GM21381 (cell line): ENCODE measurements at regions not wholly inside any gene's neighbourhood (a gene's known extent, or its start where the extent isn't known, plus 50 kb on each side); places are given as distances from the start of the nearest gene placed in this dataset.
A peak's percentile ranks its signal among the peaks of the same experiment; 100 is the strongest.

Experiments used
- ATAC-seq: cut with Tn5 transposase; IDR thresholded peaks from one replicate; pipeline ENCODE4 v1.9.1; 2021; ENCODE audit warnings: mild to moderate bottlenecking, moderate library complexity; ENCODE audit not compliant: unreplicated experiment

DNA sequence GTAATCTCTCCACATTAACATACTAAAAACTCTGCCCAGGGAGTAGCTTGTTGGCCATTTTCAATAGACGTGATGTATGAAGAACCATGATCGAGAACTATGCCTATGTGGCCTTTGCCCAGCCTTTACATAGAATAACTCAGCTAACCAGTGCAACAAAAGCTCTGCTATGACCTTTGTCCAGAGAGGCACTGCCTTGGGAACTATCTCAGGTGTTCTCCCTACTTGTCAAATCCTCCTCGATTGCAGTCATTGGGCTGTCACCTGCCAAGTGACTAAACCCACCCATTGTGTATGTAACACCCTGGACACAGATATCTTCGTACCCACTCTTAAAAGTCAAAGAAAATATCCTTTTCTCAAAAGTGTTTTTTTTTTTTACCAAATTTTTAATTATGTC, 610.3 kb upstream of the GALNTL6 start:
- ATAC-seq, result no peak

DNA sequence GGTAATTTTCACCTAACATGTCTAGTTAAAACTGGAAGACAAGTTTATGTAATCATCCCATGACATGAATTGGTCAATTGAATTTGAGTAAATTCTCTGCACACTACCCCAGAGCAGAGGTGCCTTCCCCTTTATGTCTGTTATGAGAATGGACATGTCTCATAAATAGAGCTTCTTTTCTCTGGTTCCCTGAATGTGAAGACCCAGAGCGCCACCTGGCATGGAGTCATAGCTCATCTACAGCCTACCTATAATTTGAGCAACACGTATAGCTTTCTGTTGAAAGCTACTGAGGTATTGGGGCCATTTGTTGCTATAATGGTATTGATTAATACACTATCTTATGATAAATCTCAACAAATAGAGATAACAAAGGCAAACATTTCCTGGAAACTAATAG, 626.5 kb upstream of the GALNTL6 start:
- no peak for ATAC-seq

DNA sequence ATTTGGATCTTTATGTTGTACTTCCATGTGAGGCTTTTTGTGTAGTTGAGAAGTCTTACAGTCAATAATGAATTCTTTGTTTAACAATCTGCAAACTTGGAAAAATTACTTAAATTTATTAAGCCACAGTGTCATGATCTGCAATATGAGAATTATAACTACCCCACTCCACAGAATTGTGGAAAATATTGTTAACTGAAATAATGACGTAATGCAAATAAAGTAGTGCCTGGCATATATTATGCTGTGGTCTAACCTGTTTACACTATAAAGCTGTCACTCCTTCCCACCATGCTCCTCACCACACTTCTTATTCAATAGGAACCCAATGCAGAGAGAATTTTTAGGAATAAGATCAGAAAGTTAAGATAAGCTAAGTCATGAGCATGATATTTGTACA, 632.1 kb upstream of the GALNTL6 start:
- ATAC-seq, result no peak

DNA sequence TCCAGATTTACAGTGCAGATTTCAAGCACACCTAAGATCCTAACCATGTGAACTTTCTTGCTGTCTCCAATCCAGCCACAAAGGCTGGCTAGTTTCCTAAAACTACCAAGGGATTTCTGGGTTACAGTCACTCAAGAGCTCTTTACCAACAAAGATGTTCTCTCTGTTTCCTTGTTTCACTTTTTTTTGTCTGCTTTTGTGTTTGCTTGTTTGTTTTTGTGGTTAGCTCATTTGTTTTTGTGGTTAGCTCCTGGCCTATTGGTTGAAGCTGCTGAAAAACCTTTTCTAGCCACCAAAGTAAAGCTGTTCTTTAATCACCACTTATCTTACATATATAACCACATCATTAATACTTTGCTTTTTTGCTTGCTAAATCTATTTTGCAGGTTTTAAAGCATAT, 642.5 kb upstream of the GALNTL6 start:
- no peak for ATAC-seq

DNA sequence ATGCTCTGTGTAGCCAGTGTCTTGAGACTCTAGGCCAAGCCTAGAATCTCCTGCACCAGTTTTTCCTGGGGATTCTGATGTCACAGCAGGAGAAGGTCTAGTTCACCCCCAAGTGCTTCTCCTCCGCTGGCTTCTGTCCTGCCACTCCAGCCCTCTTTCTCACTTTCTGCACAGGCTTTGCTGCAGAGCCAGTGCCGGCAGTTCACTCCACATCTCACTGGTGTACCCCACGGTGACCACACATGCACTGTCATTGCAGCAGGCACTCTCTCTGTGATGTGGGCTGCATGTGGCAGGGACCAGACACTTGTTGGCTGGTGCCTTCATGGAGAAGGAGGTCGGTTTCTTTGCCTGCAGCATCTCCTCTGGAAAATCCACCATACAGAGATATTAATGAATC, 643.8 kb upstream of the GALNTL6 start:
- ATAC-seq, result no peak

DNA sequence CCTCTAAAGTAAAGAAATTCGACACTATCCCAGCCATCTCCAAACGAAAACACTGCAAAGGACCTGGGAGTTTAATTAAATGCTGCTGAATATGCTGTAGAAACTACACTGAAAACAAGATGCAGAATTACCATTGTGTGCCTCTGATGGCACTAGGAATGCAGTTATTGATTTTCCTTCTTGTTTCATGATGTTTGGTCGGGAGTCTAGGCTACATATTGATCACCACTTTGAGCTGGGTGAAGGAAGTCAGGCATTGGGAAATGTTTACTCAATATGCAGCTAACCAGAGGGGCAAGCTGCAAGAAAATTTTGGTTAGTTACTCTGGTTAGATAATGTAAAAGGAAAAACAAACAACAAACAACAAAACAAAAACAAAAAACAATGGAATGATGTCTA, 650.7 kb upstream of the GALNTL6 start:
- ATAC-seq, result no peak

DNA sequence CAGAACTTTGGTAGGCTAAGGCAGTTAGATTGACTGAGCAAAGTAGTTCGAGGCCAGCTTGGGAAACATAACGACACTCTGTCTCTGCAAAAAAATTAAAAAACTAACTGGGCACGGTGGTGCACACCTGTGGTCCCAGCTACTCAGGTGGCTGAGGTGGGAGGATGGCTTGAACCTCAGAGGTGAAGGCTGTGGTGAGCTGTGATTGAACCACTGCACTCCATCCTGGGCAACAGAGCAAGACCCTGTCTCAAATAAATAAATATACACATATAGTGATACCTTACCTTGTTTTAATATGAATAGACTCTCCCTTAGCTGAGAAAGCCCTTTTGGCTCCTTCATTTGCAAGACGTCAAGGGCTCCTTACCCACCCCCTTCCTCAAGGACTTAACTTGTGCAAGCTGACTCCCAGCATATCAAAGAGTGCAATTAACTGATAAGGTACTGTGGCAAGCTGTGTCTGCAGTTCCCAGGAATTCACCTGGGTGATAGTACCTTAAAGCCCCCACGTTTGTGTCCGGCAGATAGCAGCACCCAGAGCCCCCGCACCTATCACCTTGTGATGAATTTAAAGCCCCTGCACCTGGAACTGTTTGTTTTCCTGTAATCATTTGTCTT, 655.6 kb upstream of the GALNTL6 start:
- no peak for ATAC-seq

DNA sequence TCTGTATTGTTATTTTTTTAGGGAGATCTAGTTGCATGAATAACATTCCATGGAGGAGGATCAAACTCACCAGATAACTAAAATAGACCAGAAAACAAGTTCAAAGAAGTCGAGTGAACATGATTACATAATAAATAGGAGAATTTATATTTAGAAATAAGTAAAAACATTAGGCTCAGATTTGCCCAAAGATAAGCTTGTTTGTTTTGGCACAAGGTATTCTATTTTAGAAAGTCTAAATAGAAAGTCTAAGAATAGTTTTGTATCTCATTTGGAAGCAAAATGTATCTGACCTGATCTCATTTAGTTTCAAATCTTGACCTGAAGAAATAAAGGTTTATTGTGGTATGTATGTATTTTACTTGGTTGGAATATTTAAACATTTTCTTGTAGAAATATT, 670.6 kb upstream of the GALNTL6 start:
- ATAC-seq, result no peak

DNA sequence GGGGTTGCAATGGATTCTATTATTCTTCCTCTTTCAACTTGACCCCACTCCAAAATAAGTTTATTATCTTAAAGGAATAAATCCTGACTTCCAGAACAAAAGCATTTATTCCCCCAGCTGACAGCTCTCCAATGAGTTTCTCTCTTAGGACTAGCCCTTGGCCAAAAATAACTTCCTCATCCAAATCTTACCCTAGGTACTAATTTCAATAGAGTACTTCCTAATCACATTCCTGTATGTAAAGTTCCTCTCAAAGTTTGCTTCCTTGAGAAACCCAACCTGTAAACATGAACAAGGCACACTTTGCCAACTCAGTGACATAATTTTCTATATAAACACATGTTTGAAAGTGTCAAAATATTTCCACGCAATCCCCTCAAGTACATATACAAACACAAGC, 671.2 kb upstream of the GALNTL6 start:
- ATAC-seq, result no peak

DNA sequence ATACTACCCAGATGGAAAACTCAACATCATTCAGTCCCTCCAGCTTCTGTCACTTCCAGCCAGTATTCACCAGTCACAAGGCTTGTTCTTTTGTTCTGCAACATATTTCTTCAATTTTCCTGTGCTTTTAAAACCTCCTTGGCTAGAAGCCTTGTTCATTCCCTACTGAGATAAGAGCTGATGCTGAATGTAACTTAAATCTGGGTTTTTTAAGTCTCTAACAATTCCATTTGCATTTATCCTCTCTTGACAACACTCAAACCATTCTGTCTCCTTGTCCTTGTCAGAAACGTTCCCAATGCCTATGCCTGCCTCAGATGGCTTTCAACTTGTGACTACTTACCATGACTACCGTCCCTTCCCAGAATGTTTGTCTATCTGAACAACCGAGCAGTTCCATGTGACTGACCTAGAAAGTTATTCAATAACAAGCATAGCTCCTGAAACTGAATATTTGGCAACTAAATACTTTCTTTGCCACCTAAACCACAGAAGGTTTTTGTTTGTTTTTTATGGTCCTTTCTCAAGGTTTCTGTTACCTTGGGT, 682.9 kb upstream of the GALNTL6 start:
- ATAC-seq, result peak; percentile 51

DNA sequence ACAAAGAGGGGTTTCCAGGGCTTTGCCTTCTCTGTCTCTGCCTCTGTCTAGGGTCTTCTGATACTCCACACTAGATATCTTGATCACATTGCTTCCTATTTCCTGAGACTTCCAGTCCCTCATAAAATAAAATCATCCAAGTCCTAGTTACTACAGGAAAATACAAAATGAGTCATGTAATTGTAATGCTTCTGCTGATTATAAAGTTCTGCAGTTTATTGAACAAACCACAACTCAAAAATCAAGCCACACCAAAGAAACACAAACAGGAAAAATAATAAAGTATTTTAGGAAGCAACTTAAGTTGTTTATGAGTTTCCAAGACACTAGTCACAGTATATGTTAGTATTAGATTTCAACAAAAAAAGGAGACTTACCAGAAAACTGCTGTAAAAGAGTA, 695.1 kb upstream of the GALNTL6 start:
- ATAC-seq, result no peak

DNA sequence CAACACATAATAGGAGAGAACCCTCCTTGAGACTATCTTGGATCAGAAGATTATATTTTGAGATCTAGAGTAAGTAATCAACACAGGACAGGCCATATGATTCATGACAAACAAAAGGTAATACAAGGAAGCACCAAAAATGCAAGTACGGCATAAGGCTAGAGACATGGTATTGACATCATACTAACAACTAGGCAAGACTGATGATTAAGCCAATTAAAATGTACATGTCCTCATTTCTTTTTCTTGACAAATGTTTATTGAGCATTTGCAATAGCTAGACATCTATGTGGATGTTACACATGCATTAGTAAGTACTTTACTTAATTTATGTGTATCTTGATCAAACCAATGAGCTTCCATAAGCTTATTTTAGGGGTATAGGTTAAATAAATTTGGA, 695.7 kb upstream of the GALNTL6 start:
- ATAC-seq, result no peak

DNA sequence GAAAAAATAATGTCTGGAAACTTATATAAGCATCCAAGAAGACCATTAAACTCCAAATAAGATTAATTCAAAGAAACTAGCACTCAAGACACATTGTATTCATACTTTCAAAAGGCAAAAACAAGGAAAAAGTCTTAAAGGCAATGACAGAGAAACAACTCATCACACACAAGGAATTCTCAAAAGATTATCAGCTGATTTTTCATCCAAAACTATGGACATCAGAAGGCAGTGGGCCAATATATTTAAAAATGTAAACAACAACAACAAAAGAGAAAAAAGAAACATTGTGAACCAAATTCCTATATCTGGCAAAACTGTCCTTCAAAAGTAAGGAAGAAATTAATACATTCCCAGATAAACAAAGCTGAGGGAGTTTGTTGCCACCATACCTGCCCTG, 711.4 kb upstream of the GALNTL6 start:
- ATAC-seq, result no peak

DNA sequence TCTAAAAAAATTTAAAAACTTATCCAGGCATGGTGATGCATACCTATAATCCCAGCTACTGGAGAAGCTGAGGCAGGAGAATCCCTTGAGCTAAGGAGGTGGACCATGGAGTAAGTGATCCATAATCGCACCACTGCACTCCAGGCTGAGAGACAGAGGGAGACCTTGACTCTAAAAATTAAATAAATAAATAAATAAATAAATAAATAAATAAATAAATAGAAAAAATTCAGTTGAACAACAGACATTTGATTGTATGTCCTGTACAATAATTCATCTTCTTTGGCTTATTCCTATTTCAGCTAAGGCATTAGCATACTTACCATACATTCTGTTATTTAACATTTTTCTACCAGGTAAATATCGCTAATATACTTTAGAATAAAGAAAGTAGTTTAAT, 726.1 kb upstream of the GALNTL6 start:
- no peak for ATAC-seq

DNA sequence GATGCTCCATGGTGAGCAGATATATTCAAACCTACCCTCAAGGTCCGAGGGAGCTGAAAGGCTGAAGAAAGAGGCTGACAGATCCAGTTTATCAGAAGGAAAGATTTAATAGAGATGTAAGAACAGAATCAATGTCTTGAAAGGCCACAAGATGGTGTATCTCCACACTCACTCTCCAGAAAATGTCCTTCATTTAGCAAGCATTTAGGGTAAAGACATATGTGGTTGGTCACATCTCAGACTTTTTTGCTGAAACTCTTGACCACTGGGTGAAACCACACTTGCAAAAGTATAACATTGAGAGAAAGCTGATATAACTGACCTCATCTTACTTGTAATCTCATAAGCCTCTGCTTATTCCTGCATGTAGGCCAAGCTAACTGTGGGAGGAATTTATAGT, 745.8 kb upstream of the GALNTL6 start:
- no peak for ATAC-seq

DNA sequence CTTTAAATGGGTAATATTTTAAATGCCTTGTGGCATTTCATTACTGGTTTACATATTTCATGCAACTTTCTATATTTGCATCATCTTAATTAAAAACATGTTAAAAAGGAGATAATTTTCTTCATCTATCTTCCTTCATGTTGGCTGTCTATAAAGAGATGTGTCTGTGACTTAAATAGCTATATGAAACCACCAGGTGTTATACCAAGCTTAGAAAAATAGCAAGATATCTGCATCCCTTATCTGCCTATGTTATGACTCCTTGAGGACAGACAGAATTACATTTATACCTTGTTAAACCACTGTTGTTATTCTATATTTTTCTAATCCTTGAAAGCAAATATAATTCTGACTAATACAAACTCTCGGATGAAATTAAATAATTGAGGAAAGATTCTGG, 763.8 kb upstream of the GALNTL6 start:
- no peak for ATAC-seq

DNA sequence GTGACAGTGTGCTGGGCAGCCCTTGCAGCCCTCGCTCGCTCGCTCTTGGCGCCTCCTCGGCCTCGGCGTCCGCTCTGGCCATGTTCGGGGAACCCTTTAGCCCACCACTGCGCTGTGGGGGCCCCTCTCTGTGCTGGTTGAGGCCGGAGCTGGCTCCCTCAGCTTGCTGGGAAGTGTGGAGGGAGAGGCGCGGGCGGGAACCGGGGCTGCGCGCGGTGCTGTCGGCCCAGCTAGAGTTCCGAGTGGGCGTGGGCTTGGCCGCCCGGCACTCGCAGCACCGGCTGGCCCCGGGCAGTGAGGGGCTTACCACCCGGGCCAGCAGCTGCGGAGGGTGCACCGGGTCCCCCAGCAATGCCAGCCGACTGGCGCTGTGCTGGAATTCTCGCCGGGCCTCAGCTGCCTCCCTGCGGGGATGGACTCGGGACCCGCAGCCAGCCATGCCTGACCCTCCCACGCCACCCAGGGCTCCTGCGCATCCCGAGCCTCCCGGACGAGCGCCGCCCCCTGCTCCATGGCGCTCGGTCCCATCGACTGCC, 770.1 kb upstream of the GALNTL6 start:
- no peak for ATAC-seq

DNA sequence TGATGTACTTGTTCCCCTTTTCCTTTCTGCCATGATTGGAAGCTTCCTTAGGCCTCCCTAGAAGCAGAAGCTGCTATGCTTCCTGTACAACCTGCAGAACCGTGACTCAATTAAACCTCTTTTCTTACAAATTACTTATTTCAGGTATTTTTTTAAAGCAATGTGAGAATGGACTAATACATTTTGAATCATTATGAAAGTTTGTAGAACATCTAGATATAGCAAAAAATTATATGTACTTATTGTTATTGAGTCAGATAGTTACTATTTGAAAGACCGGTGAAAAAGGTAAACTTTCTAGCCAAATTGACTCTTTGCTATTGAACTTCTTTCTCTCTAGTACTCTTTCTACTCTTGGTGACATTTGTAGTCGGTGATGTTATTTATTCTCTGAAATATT, 777.3 kb upstream of the GALNTL6 start:
- ATAC-seq, result no peak

DNA sequence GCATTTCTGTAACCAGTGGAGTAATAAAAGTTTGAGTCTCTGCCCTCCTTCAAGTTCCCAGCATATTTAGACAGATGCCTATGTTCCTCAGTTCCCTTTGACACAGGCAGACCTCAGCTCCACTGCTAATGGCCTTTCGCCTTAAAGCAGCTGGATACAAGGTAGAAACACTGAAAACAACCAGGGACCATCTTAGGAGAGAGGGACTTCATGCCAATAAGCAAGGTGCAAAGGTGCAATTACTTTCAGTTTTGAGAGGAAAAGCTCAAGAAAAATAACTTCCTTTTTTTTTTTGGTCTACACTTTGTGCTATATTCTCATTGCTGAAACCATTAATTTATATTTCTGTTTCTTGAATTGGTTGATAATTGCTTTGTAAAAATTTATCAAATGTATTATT, 781.9 kb upstream of the GALNTL6 start:
- ATAC-seq, result no peak

DNA sequence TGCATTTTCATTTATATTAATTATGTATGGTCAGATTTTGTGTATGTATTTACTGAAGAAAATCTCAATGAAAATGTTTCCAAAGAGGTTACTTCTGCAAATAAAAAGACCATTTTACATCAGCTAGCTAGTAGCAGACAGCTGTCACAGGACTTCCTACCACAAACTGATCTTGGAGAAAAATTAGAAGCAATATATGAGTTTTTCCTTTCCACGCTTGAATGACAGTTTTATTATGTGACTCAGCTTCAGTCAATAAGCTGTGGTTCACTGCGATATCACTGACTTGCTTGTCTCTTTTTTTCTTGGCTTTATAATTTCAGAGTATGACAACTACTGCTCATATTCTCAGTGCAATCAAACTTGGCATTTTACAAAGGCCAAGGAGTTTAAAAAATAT, 787.4 kb upstream of the GALNTL6 start:
- no peak for ATAC-seq

DNA sequence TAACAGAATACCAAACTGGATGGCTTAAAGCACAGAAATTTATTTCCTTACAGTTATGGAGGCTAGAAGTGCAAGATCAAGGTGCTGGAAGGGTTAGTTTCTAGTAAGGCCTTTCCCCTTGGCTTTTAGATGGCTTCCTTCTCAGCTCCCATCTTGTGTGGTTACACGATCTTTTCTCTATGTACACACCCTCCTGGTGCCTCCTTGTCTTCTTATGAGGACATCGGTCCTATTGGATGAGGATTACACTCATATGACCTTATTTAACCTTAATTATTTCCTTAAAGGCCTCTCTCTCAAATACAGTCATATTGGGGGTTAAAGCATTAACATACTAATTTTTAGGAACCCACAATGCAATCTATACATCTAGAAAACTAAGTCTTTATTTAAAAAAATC, 787.9 kb upstream of the GALNTL6 start:
- ATAC-seq, result no peak

DNA sequence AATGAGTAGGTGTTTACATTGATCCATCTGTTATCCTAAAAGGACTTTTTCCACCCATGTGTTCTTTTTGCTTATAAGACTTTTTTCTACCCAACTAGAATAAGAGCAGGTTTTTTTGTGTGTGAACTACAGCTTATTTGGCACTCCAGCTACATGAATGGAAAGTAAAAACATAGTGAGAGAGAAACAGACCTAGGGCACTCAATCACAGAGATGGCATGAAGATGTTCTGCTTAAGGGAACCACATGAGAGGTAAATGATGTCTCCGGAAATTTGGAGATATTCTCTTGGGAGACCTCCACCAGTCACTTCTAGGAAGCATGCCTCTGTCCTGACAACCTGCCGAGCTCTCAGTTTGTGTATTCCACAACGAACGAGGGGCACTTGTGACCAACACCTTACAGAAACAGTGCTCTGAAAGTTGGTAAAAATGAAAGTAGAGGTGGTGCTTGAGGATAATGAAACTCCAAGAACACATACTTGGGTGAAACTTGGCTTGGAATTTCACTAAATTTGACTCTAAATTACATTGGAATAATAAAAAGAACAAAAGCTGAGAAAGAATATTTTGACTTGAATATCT, 788.4 kb upstream of the GALNTL6 start:
- no peak for ATAC-seq

DNA sequence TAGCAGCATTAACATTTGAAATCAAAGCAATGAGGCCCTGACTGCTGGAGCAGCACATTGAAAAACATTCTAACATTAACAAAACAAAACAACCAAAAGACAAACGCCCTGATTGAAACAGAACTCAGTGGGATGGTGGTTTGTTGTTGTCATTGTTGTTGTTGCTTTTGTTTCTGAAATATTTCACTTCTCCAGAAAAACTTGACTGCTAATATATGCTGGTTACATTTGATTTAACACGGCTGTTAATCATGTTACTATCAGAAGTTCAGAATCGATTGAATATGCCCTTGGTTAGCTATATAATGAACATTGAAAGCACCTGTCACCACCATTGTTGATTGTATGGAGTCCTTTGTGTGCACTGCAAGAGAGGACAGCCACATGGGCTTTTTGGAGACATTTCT, 790.4 kb upstream of the GALNTL6 start:
- no peak for ATAC-seq
